HuH-7.5 (cell line): ENCODE measurements at regions not wholly inside any gene's neighbourhood (a gene's known extent, or its start where the extent isn't known, plus 50 kb on each side); places are given as distances from the start of the nearest gene placed in this dataset.
"Not testable (repeated sequence)": the region's sequence is repeated elsewhere in the genome, so short reads cannot be mapped to it uniquely, and the experiment has no call there.

Experiments used
- DNase-seq: peaks from one replicate; pipeline ENCODE4 v3.0.0; 2011; ENCODE audit warnings: low spot score

- DNase-seq = not testable (repeated sequence)
Measured at GRCh38 chr5:134471858-134472449, 53.5 kb upstream of the JADE2 start.

DNA sequence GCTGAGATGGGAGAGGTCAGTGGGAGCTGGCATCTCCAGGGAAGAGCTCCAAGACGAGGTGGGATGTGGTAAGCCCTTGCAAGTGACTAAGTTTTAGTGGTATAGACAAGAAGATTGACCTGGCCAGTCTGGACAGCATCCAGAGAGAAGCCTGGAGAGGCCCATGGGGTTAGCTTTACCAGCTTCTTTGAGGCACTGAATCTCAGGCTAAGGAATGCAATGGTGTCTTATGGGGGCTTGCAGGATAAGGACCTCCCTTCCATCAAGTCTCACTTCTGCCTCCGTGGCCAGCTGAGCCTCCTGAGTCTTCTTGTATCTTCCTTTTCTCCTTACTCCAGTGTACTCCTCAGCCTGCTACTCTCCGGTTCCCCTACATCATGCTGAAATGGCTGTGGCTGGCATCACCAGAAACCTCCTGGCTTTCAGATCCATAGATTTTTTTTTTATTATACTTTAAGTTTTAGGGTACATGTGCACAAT, 56.5 kb upstream of the JADE2 start:
- DNase-seq = no peak

- DNase-seq = no peak
Measured at GRCh38 chr5:134467231-134467630, 55.5 kb upstream of the CDKN2AIPNL start.

- peak; percentile 58 for DNase-seq
Measured at GRCh38 chr5:134466241-134467069, 54.8 kb upstream of the CDKN2AIPNL start.

DNA sequence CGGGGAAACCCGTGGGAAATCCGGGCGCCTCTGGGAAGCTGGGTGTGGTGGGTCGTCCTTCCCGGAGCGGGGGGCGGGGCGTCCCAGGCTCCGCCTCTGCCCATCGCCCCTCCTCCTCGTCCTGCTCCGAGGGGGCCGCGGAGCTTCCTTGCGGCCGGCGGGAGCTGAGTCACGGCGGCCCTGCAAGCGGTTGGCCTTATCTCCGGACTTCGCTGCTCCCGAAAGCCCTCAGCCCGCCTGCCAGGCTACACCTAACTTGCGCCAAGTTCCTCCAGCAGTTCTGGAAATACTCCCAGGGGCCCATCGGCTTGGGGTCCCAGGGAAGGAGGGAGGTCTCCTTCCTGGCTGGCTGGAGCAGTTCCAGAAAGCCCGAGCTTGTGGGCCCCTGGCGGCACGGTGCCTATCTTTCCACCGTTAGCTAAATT, 54.1 kb upstream of the CDKN2AIPNL start:
- peak; percentile 79 for DNase-seq

GRCh38 chr5:134464988-134465815, 53.5 kb upstream of the CDKN2AIPNL start:
- DNase-seq = no peak

DNA sequence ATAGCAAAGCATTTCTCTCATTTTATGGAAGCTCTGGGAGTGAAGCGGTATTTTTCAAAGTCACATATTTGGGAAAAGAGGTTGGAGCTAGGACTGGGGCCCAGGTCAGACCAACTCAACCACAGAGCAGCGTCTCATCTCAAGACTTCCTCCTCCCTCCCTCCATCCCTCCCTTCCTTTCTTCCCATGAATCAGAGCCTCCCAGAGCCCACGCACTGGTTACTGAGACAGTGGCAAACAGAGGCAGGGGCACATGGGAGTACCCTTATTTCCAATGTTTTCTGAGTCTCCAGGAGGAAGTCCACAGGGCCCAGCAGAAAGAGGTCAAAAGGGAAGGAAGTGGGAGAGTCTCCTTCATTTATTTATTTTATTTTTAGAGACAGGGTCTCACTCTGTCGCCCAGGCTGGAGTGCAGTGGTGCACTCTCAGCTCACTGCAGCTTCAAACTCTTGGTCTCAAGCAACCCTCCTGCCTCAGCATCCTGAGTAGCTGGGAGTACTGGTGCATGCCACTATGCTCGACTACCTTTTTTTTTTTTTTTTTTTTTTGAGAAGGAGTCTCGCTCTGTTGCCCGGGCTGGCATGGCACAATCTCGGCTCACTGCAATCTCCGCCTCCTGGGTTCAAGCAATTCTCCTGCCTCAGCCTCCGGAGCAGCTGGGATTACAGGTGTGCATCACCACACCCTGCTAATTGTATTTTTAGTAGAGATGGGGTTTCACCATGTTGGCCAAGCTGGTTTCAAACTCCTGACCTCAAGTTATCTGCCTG, 52.5 kb upstream of the CDKN2AIPNL start:
- no peak for DNase-seq

GRCh38 chr5:134463176-134463720, 51.6 kb upstream of the CDKN2AIPNL start:
- no peak for DNase-seq

GRCh38 chr5:134462761-134463160, 51.1 kb upstream of the CDKN2AIPNL start:
- DNase-seq = no peak

DNA sequence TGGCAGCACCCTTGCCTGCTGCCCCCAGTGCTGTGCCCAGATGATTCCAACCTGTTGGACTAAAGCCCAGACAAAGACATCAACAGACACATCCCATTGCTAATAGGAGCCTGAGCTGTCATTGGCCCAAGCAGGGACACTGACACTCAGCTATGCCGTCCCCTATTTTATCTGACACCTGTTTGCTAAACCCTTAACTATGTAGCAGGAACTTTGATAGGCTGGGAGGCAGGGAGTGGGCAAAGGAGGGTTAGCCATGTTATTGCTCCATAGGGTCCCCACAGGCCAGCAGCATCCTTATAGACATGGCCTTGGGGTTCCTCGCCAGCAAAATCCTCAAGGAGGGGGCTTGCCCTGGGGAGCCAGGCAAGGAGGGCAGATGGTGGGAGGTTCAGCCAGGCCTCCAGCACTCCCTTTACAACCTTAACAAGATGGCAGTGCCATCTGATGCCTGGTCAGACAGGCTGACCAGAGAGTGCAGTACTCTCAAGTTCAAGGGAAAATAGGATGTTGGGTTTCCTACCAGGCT, 50.4 kb upstream of the CDKN2AIPNL start:
- no peak for DNase-seq
